22Rv1 (cell line): ENCODE measurements at regions not wholly inside any gene's neighbourhood (a gene's known extent, or its start where the extent isn't known, plus 50 kb on each side); places are given as distances from the start of the nearest gene placed in this dataset.

Experiments
- ZFX ChIP-seq: fragments of 450-650 bp; IDR thresholded peaks from 2 replicates; pipeline ENCODE4 v1.6.1; 2017; ENCODE audit warnings: antibody characterized with exemption, borderline replicate concordance
- TF ChIP-seq, protein P1 (sequence below): fragments of 450-650 bp; IDR thresholded peaks from 2 replicates; pipeline ENCODE4 v1.5.1; 2017; ENCODE audit warnings: mild to moderate bottlenecking

DNA sequence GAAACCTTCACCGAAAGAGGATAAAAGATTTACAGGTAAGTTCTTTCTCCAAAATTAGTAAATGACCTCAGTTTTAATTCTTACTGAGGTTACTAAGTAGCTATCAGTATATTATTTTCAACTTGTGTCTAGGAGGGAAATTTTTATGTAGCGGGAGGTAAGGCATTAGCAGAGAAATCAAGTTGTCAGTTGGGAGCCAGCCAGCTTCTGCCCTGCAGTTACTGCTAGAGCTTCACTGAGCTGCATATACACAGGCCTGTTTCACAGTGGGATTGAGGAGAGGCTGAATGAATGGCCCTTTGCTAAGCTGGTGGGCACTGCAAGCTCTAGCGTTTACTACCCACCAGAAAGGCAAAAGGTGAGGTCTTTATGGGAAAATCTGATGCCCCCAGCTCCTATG lies 105.7 kb downstream of the ACAA2 start:
- TF ChIP-seq, protein P1, sequence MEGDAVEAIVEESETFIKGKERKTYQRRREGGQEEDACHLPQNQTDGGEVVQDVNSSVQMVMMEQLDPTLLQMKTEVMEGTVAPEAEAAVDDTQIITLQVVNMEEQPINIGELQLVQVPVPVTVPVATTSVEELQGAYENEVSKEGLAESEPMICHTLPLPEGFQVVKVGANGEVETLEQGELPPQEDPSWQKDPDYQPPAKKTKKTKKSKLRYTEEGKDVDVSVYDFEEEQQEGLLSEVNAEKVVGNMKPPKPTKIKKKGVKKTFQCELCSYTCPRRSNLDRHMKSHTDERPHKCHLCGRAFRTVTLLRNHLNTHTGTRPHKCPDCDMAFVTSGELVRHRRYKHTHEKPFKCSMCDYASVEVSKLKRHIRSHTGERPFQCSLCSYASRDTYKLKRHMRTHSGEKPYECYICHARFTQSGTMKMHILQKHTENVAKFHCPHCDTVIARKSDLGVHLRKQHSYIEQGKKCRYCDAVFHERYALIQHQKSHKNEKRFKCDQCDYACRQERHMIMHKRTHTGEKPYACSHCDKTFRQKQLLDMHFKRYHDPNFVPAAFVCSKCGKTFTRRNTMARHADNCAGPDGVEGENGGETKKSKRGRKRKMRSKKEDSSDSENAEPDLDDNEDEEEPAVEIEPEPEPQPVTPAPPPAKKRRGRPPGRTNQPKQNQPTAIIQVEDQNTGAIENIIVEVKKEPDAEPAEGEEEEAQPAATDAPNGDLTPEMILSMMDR: no peak
- no peak for TF ChIP-seq ZFX
